ENCODE measurements at regions not wholly inside any gene's neighbourhood (a gene's known extent, or its start where the extent isn't known, plus 50 kb on each side); places are given as distances from the start of the nearest gene placed in this dataset.

DNA sequence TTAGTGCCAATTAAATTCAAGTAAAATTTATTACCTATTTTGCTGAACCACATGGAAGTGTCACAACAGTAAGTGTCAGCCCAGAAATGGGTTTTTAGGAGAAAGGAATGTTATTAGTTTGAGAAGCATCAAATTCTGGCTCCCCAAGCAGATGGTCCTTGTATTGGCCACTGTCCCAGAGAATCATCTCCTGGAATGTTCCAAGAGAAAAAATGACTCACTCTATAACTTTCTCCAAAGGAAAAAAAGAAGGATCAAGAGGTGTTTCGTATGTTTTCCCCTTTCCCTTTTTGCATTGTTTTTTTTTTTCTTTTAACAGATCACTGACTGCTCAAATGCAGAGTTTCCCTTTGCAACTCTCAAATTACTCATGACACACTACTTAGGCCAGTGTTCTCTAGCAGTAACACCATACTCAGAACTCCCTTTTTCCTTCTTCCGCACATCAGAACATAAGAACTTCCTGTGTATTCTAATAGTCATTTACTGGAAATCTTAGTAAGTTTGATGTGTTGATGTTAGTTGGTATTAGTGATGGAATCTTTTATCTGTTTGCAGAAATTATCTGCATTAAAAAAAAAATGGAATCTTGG is 390.3 kb downstream of the GPD2 start:
- peak; percentile 56 to 85 (median 83) for DNase-seq
- H3K36me3 ChIP-seq (ENCODE audit: control insufficient read depth in 4 of 4, insufficient read depth in 4 of 4, low read length in 4 of 4): no peaks in the 10 kb centered on the region
- TF ChIP-seq, protein P1, sequence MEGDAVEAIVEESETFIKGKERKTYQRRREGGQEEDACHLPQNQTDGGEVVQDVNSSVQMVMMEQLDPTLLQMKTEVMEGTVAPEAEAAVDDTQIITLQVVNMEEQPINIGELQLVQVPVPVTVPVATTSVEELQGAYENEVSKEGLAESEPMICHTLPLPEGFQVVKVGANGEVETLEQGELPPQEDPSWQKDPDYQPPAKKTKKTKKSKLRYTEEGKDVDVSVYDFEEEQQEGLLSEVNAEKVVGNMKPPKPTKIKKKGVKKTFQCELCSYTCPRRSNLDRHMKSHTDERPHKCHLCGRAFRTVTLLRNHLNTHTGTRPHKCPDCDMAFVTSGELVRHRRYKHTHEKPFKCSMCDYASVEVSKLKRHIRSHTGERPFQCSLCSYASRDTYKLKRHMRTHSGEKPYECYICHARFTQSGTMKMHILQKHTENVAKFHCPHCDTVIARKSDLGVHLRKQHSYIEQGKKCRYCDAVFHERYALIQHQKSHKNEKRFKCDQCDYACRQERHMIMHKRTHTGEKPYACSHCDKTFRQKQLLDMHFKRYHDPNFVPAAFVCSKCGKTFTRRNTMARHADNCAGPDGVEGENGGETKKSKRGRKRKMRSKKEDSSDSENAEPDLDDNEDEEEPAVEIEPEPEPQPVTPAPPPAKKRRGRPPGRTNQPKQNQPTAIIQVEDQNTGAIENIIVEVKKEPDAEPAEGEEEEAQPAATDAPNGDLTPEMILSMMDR (IDR thresholded peaks at IDR 0.05; ENCODE audit: control extremely low read depth, extremely low read depth): no peak
- WGBS, 2 donors: 78 to 89% methylated on average over 2 of the region's 2 CpGs
- no peak overlapping the region for H3K27ac ChIP-seq (ENCODE audit: low read depth in 1 of 2, low read length in 1 of 2)
- peaks cover 0 to 5% (median 1%) of the 10 kb centered on the region in 4 donors for H3K9me3 ChIP-seq (ENCODE audit: control insufficient read depth in 4 of 4, insufficient read depth in 3 of 4, low read length in 3 of 4)
- H3K9ac ChIP-seq (ENCODE audit: insufficient read depth in 1 of 2, low read length in 2 of 2): no peak overlapping the region
- no peak overlapping the region for H3K4me3 ChIP-seq
- H3K4me1 ChIP-seq (ENCODE audit: control insufficient read depth in 5 of 5, insufficient read depth in 5 of 5, low read length in 5 of 5): peaks cover 0 to 14% (median 0%) of the 10 kb centered on the region in 5 donors
- ATAC-seq (ENCODE audit: insufficient read depth, low FRiP score): no peak
- no peaks in the 10 kb centered on the region for H3K27me3 ChIP-seq (ENCODE audit: control insufficient read depth in 3 of 3, insufficient read depth in 3 of 3, low read length in 2 of 3)

DNA sequence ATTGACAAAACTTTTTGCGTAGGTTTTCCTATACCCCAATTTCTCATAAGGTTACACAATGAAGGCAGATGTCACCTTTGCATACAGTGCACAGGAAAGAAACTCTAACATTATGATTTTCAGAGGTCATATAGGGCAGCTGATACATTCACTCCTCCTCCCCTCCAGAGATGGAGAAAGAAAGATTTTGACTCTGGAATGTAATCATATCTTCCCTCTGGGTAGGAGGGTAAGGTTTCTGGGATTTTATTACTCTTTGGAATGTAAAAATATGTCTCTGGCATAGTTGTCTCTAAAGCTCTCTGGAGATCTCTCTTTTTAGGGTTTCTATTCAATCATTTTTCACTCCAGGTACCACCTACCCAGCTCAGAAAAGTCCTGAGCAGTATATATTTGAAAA is 398.3 kb downstream of the GPD2 start:
- WGBS, 2 donors: 93 to 98% methylated on average over 1 of the region's 1 CpG
- ATAC-seq (ENCODE audit: insufficient read depth, low FRiP score) (no peak), DNase-seq (no peak)
- Histone ChIP-seq H3K4me3 (no peak overlapping the region), H3K9me3 (ENCODE audit: control insufficient read depth in 4 of 4, insufficient read depth in 3 of 4, low read length in 3 of 4) (peaks cover 0 to 2% (median 0%) of the 10 kb centered on the region in 4 donors), H3K4me1 (ENCODE audit: control insufficient read depth in 5 of 5, insufficient read depth in 5 of 5, low read length in 5 of 5) (no peaks in the 10 kb centered on the region), H3K36me3 (ENCODE audit: control insufficient read depth in 4 of 4, insufficient read depth in 4 of 4, low read length in 4 of 4) (no peaks in the 10 kb centered on the region), H3K27ac (ENCODE audit: low read depth in 1 of 2, low read length in 1 of 2) (no peak overlapping the region), H3K9ac (ENCODE audit: insufficient read depth in 1 of 2, low read length in 2 of 2) (no peak overlapping the region), H3K27me3 (ENCODE audit: control insufficient read depth in 3 of 3, insufficient read depth in 3 of 3, low read length in 2 of 3) (no peaks in the 10 kb centered on the region)
- TF ChIP-seq, protein P1 (IDR thresholded peaks at IDR 0.05; ENCODE audit: control extremely low read depth, extremely low read depth): no peak

DNA sequence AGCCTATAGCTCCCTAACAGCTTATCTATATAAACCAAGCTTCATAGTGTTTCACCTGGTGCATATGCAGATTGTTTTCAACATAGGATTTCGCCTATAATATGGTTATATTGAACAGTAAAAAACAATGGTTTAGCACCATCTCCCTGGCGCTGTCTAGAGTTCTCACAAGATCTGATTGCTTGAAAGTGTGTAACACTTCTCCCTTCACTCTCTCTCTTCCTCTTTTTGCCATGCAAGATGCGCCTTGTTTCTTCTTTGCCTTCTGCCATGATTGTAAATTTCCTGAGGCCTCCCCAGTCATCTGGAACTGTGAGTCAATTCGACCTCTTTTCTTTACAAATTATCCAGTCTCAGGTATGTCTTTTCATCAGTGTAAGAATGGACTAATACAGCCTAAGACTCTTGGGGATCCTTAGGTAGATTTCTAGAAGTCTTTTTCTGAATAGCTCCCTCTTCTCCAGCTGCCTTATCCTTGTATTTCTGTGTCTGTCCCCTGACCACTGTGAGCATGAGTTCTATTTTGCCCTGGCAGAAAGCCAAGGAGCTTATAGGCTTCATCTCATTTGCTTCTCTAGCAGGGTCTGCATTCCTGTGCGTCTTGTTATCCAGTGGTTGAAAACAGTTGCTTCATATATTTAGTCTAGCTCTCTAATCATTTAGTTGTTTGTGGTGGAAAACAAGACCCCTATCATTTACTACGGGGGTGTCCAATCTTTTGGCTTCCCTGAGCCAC is 401.6 kb downstream of the GPD2 start:
- Histone ChIP-seq H3K27ac (ENCODE audit: low read depth in 1 of 2, low read length in 1 of 2) (no peak overlapping the region), H3K4me3 (no peak overlapping the region), H3K9me3 (ENCODE audit: control insufficient read depth in 4 of 4, insufficient read depth in 3 of 4, low read length in 3 of 4) (peaks cover 0 to 2% (median 0%) of the 10 kb centered on the region in 4 donors), H3K36me3 (ENCODE audit: control insufficient read depth in 4 of 4, insufficient read depth in 4 of 4, low read length in 4 of 4) (no peaks in the 10 kb centered on the region), H3K27me3 (ENCODE audit: control insufficient read depth in 3 of 3, insufficient read depth in 3 of 3, low read length in 2 of 3) (no peaks in the 10 kb centered on the region), H3K4me1 (ENCODE audit: control insufficient read depth in 5 of 5, insufficient read depth in 5 of 5, low read length in 5 of 5) (no peaks in the 10 kb centered on the region), H3K9ac (ENCODE audit: insufficient read depth in 1 of 2, low read length in 2 of 2) (no peak overlapping the region)
- 78 to 80% methylated on average over 6 of the region's 6 CpGs for WGBS, 2 donors
- DNase-seq (peak in 1 of 3 donors; percentile 9), ATAC-seq (ENCODE audit: insufficient read depth, low FRiP score) (no peak)
- TF ChIP-seq, protein P1 (IDR thresholded peaks at IDR 0.05; ENCODE audit: control extremely low read depth, extremely low read depth): no peak

Measured in lung (tissue), 11 donors.